Colonic mucosa (tissue), 4 donors: ENCODE measurements at regions not wholly inside any gene's neighbourhood (a gene's known extent, or its start where the extent isn't known, plus 50 kb on each side); places are given as distances from the start of the nearest gene placed in this dataset.

ENCODE experiments used
- DNase-seq: peaks from one replicate; pipeline ENCODE4 v3.0.0-alpha.2; 2020
- H3K27ac ChIP-seq: fragments of 200-600 bp; one replicate; pipeline ENCODE4 v1.8.0; 2021
- H3K27me3 ChIP-seq: fragments of 200-600 bp; one replicate; pipeline ENCODE4 v1.8.0; 2021
- H3K36me3 ChIP-seq: fragments of 200-600 bp; one replicate; pipeline ENCODE4 v1.8.0; 2021
- H3K4me1 ChIP-seq: fragments of 200-600 bp; one replicate; pipeline ENCODE4 v1.8.0; 2021; ENCODE audit warnings: mild to moderate bottlenecking
- H3K4me3 ChIP-seq: fragments of 200-600 bp; one replicate; pipeline ENCODE4 v1.8.0; 2021
- H3K9ac ChIP-seq, 2 donors: one replicate each; pipeline ENCODE4 v1.7.0; 2013; ENCODE audit warnings: control low read depth in 2 of 2, low read depth in 2 of 2, low read length in 2 of 2
- H3K9me3 ChIP-seq: fragments of 200-600 bp; one replicate; pipeline ENCODE4 v1.8.0; 2021
- CTCF ChIP-seq: fragments of 200-600 bp; IDR thresholded peaks from one replicate; pipeline ENCODE4 v1.8.0; 2022; ENCODE audit warnings: antibody characterized with exemption, mild to moderate bottlenecking
- intact Hi-C: fragments of 100-400 bp; cut with DNase I; formaldehyde crosslinking; loops from one replicate; pipeline ENCODE4 v1.14.1; 2022
- donor health status: healthy.
- donor health status: DM: no; HTN: no; CAD: no.
- donor health status: DM: no; HTN: no; CAD: no.

GRCh38 chr17:74042744-74043486 lies 160.6 kb upstream of the RPL38 start:
- TF ChIP-seq CTCF = no peak
- Histone ChIP-seq H3K27me3 (no peaks in the 10 kb centered on the region), H3K4me3 (no peak overlapping the region), H3K9ac (no peak overlapping the region), H3K4me1 (no peaks in the 10 kb centered on the region), H3K9me3 (no peaks in the 10 kb centered on the region), H3K36me3 (no peaks in the 10 kb centered on the region), H3K27ac (no peak overlapping the region)
- no peak for DNase-seq
- intact Hi-C loops = no loop called here

- H3K9ac ChIP-seq = no peak overlapping the region
- intact Hi-C loops = no loop called here
- DNase-seq = no peak
- no peak overlapping the region for H3K4me3 ChIP-seq
- no peak for TF ChIP-seq CTCF
- no peaks in the 10 kb centered on the region for H3K9me3 ChIP-seq
- H3K27me3 ChIP-seq = no peaks in the 10 kb centered on the region
- no peak overlapping the region for H3K27ac ChIP-seq
- no peaks in the 10 kb centered on the region for H3K36me3 ChIP-seq
- no peaks in the 10 kb centered on the region for H3K4me1 ChIP-seq
These were observed 159.5 kb upstream of the RPL38 start for GRCh38 chr17:74043976-74044375.

- intact Hi-C loops = no loop called here
- Histone ChIP-seq H3K36me3 (no peaks in the 10 kb centered on the region), H3K9me3 (no peaks in the 10 kb centered on the region), H3K27ac (no peak overlapping the region), H3K4me3 (no peak overlapping the region), H3K27me3 (no peaks in the 10 kb centered on the region), H3K4me1 (no peaks in the 10 kb centered on the region), H3K9ac (no peak overlapping the region)
- no peak for DNase-seq
- TF ChIP-seq CTCF = no peak
These were observed 157.7 kb upstream of the RPL38 start for GRCh38 chr17:74045608-74046280.

- Histone ChIP-seq H3K9me3 (no peaks in the 10 kb centered on the region), H3K9ac (no peak overlapping the region), H3K27me3 (no peaks in the 10 kb centered on the region), H3K4me1 (no peaks in the 10 kb centered on the region), H3K4me3 (no peak overlapping the region), H3K36me3 (no peaks in the 10 kb centered on the region), H3K27ac (no peak overlapping the region)
- DNase-seq = no peak
- TF ChIP-seq CTCF = no peak
- intact Hi-C loops = no loop called here
These were observed 154.1 kb upstream of the RPL38 start for GRCh38 chr17:74049167-74049966.

GRCh38 chr17:74049967-74050458 lies 153.5 kb upstream of the RPL38 start:
- Histone ChIP-seq H3K36me3 (no peaks in the 10 kb centered on the region), H3K4me1 (no peaks in the 10 kb centered on the region), H3K9me3 (no peaks in the 10 kb centered on the region), H3K9ac (no peak overlapping the region), H3K27me3 (no peaks in the 10 kb centered on the region), H3K4me3 (no peak overlapping the region), H3K27ac (no peak overlapping the region)
- TF ChIP-seq CTCF = no peak
- intact Hi-C loops = no loop called here
- DNase-seq = no peak
